Activated naive CD8-positive, alpha-beta T cell (primary cell): ENCODE measurements at regions not wholly inside any gene's neighbourhood (a gene's known extent, or its start where the extent isn't known, plus 50 kb on each side); places are given as distances from the start of the nearest gene placed in this dataset.
"Not testable (repeated sequence)": the region's sequence is repeated elsewhere in the genome, so short reads cannot be mapped to it uniquely, and the experiment has no call there.

Source experiments
- H3K27ac Mint-ChIP-seq: one replicate; pipeline ENCODE4 v1.8.0; 2021; ENCODE audit warnings: mixed read lengths
- H3K27me3 Mint-ChIP-seq: one replicate; pipeline ENCODE4 v1.8.0; 2021; ENCODE audit warnings: mixed read lengths
- H3K36me3 Mint-ChIP-seq: one replicate; pipeline ENCODE4 v1.8.0; 2021; ENCODE audit warnings: mixed read lengths
- H3K4me1 Mint-ChIP-seq: one replicate; pipeline ENCODE4 v1.8.0; 2021; ENCODE audit warnings: low read depth, mixed read lengths
- H3K4me3 Mint-ChIP-seq: one replicate; pipeline ENCODE4 v1.8.0; 2021; ENCODE audit warnings: mild to moderate bottlenecking, mixed read lengths
- H3K9me3 Mint-ChIP-seq: one replicate; pipeline ENCODE4 v1.8.0; 2021; ENCODE audit warnings: low read depth, mixed read lengths

- H3K27ac Mint-ChIP-seq: no peak overlapping the region
- no peak overlapping the region for H3K4me3 Mint-ChIP-seq
- H3K4me1 Mint-ChIP-seq: peaks cover 2% of the 10 kb centered on the region
- H3K9me3 Mint-ChIP-seq: no peaks in the 10 kb centered on the region
- no peaks in the 10 kb centered on the region for H3K36me3 Mint-ChIP-seq
- H3K27me3 Mint-ChIP-seq: no peaks in the 10 kb centered on the region
These were observed 50.3 kb upstream of the ATP6AP2 start for GRCh38 chrX:40530509-40530908.

GRCh38 chrX:40527543-40527942 lies 53.2 kb upstream of the ATP6AP2 start:
- Mint-ChIP-seq H3K36me3 (no peaks in the 10 kb centered on the region), H3K4me3 (no peak overlapping the region), H3K9me3 (no peaks in the 10 kb centered on the region), H3K27ac (no peak overlapping the region), H3K27me3 (no peaks in the 10 kb centered on the region), H3K4me1 (peaks cover 2% of the 10 kb centered on the region)

GRCh38 chrX:40526412-40526811 lies 54.4 kb upstream of the ATP6AP2 start:
- no peak overlapping the region for H3K27ac Mint-ChIP-seq
- no peaks in the 10 kb centered on the region for H3K9me3 Mint-ChIP-seq
- no peaks in the 10 kb centered on the region for H3K27me3 Mint-ChIP-seq
- peaks cover 2% of the 10 kb centered on the region for H3K4me1 Mint-ChIP-seq
- no peak overlapping the region for H3K4me3 Mint-ChIP-seq
- no peaks in the 10 kb centered on the region for H3K36me3 Mint-ChIP-seq

- H3K4me3 Mint-ChIP-seq, H3K4me1 Mint-ChIP-seq: not testable (repeated sequence)
These were observed 54.9 kb upstream of the ATP6AP2 start for GRCh38 chrX:40525901-40526300.

GRCh38 chrX:40524423-40524822 lies 56.3 kb upstream of the ATP6AP2 start:
- no peaks in the 10 kb centered on the region for H3K36me3 Mint-ChIP-seq
- H3K9me3 Mint-ChIP-seq: no peaks in the 10 kb centered on the region
- no peak overlapping the region for H3K27ac Mint-ChIP-seq
- H3K27me3 Mint-ChIP-seq: no peaks in the 10 kb centered on the region
- peaks cover 2% of the 10 kb centered on the region for H3K4me1 Mint-ChIP-seq
- no peak overlapping the region for H3K4me3 Mint-ChIP-seq

More at GRCh38 chrX:40525901-40526300, 54.9 kb upstream of the ATP6AP2 start:
- H3K9me3 Mint-ChIP-seq, H3K36me3 Mint-ChIP-seq, H3K27me3 Mint-ChIP-seq, H3K27ac Mint-ChIP-seq: not testable (repeated sequence)

- peaks cover 2% of the 10 kb centered on the region for H3K4me1 Mint-ChIP-seq
- H3K4me3 Mint-ChIP-seq: no peak overlapping the region
- no peak overlapping the region for H3K27ac Mint-ChIP-seq
- H3K9me3 Mint-ChIP-seq: no peaks in the 10 kb centered on the region
- H3K36me3 Mint-ChIP-seq: no peaks in the 10 kb centered on the region
- H3K27me3 Mint-ChIP-seq: no peaks in the 10 kb centered on the region
These were observed 56.9 kb upstream of the ATP6AP2 start for GRCh38 chrX:40523852-40524251.

GRCh38 chrX:40521868-40522450 lies 58.8 kb upstream of the ATP6AP2 start:
- Mint-ChIP-seq H3K36me3 (no peaks in the 10 kb centered on the region), H3K27me3 (no peaks in the 10 kb centered on the region), H3K4me3 (no peak overlapping the region), H3K9me3 (no peaks in the 10 kb centered on the region), H3K4me1 (peaks cover 2% of the 10 kb centered on the region), H3K27ac (no peak overlapping the region)

GRCh38 chrX:40514376-40514775 lies 66.4 kb upstream of the ATP6AP2 start:
- no peaks in the 10 kb centered on the region for H3K4me1 Mint-ChIP-seq
- H3K27ac Mint-ChIP-seq: no peak overlapping the region
- no peak overlapping the region for H3K4me3 Mint-ChIP-seq
- no peaks in the 10 kb centered on the region for H3K9me3 Mint-ChIP-seq
- H3K36me3 Mint-ChIP-seq: no peaks in the 10 kb centered on the region
- no peaks in the 10 kb centered on the region for H3K27me3 Mint-ChIP-seq

GRCh38 chrX:40513835-40514234 lies 66.9 kb upstream of the ATP6AP2 start:
- H3K36me3 Mint-ChIP-seq: no peaks in the 10 kb centered on the region
- no peaks in the 10 kb centered on the region for H3K27me3 Mint-ChIP-seq
- no peak overlapping the region for H3K27ac Mint-ChIP-seq
- no peak overlapping the region for H3K4me3 Mint-ChIP-seq
- H3K9me3 Mint-ChIP-seq: no peaks in the 10 kb centered on the region
- no peaks in the 10 kb centered on the region for H3K4me1 Mint-ChIP-seq

GRCh38 chrX:40513012-40513411 lies 67.8 kb upstream of the ATP6AP2 start:
- Mint-ChIP-seq H3K4me1 (no peaks in the 10 kb centered on the region), H3K27ac (no peak overlapping the region)

GRCh38 chrX:40511258-40511657 lies 69.5 kb upstream of the ATP6AP2 start:
- no peak overlapping the region for H3K4me3 Mint-ChIP-seq
- H3K27me3 Mint-ChIP-seq: no peaks in the 10 kb centered on the region
- no peak overlapping the region for H3K27ac Mint-ChIP-seq
- H3K4me1 Mint-ChIP-seq: no peaks in the 10 kb centered on the region
- H3K9me3 Mint-ChIP-seq: no peaks in the 10 kb centered on the region
- H3K36me3 Mint-ChIP-seq: no peaks in the 10 kb centered on the region

More at GRCh38 chrX:40513012-40513411, 67.8 kb upstream of the ATP6AP2 start:
- Mint-ChIP-seq H3K9me3 (no peaks in the 10 kb centered on the region), H3K27me3 (no peaks in the 10 kb centered on the region), H3K36me3 (no peaks in the 10 kb centered on the region), H3K4me3 (no peak overlapping the region)

GRCh38 chrX:40508560-40508959 lies 72.2 kb upstream of the ATP6AP2 start:
- Mint-ChIP-seq H3K27ac (no peak overlapping the region), H3K27me3 (no peaks in the 10 kb centered on the region), H3K4me3 (no peak overlapping the region), H3K9me3 (no peaks in the 10 kb centered on the region), H3K36me3 (no peaks in the 10 kb centered on the region), H3K4me1 (no peaks in the 10 kb centered on the region)

- Mint-ChIP-seq H3K4me1 (no peaks in the 10 kb centered on the region), H3K36me3 (no peaks in the 10 kb centered on the region), H3K27ac (no peak overlapping the region), H3K9me3 (no peaks in the 10 kb centered on the region), H3K4me3 (no peak overlapping the region), H3K27me3 (no peaks in the 10 kb centered on the region)
These were observed 74.4 kb upstream of the ATP6AP2 start for GRCh38 chrX:40506201-40506985.

- no peak overlapping the region for H3K27ac Mint-ChIP-seq
- no peak overlapping the region for H3K4me3 Mint-ChIP-seq
- H3K4me1 Mint-ChIP-seq: no peaks in the 10 kb centered on the region
- H3K27me3 Mint-ChIP-seq: no peaks in the 10 kb centered on the region
- H3K9me3 Mint-ChIP-seq: no peaks in the 10 kb centered on the region
- H3K36me3 Mint-ChIP-seq: no peaks in the 10 kb centered on the region
These were observed 75.8 kb upstream of the ATP6AP2 start for GRCh38 chrX:40504801-40505605.

- Mint-ChIP-seq H3K4me1 (no peaks in the 10 kb centered on the region), H3K36me3 (no peaks in the 10 kb centered on the region), H3K4me3 (no peak overlapping the region), H3K27me3 (no peaks in the 10 kb centered on the region), H3K27ac (no peak overlapping the region), H3K9me3 (no peaks in the 10 kb centered on the region)
These were observed 77.7 kb upstream of the ATP6AP2 start for GRCh38 chrX:40503094-40503493.
